ENCODE measurements at regions not wholly inside any gene's neighbourhood (a gene's known extent, or its start where the extent isn't known, plus 50 kb on each side); places are given as distances from the start of the nearest gene placed in this dataset.

DNA sequence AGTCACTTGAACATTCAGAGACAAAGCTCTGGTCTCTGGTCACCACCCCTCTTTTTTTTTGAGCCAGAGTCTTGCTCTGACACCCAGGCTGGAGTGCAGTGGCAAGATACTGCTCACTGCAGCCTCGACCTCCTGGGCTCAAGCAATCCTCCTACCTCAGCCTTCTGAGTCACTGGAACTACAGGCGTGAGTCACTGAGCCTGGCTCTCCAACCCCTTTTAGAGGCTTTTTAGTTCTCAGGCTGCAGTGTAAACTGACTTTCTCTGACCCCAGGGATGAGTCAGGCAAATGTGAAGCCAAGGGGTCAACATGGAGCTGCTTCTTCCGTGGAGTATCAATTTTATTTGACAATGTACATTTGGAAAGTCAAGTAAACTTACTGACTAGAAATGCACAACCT lies 229.2 kb downstream of the PTTG2 start:
- Mint-ChIP-seq H3K27ac (no peak overlapping the region), H3K9me3 (no peaks in the 10 kb centered on the region), H3K4me1 (ENCODE audit: low read depth) (peaks cover 5% of the 10 kb centered on the region), H3K27me3 (ENCODE audit: low read depth) (peaks cover 12% of the 10 kb centered on the region), H3K4me3 (no peak overlapping the region), H3K36me3 (ENCODE audit: insufficient read depth in 2 of 2) (no peaks in the 10 kb centered on the region)
- DNase-seq: peak; percentile 29 to 53
- ATAC-seq (replicated peaks in 1 of 2): peak; percentile 95 to 97

DNA sequence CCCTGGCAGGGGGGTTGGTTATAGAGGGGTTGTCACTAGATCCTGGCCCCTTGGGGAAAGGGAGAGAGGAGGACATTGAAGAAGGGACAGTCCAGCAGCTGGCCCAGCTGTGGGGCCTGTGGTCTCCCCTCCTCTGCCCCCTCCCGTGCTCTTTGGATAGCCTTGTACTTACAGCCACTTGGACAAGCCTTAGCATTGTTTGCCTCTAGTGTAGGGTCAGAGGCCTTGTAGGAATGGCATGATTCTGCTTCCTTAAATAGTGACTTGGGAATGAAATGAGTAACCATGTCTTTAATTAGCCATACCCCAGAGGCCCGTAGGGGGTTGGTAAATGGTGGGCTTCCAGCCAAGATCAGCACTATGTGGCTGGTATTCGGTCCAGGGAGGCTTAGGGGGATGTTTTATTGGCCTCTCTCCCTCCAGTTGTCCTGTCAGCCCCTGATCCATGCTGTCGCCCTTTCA lies 230.6 kb downstream of the PTTG2 start:
- no peak overlapping the region for H3K4me3 Mint-ChIP-seq
- ATAC-seq (replicated peaks in 1 of 2): no peak
- H3K27me3 Mint-ChIP-seq (ENCODE audit: low read depth): peaks cover 12% of the 10 kb centered on the region
- H3K36me3 Mint-ChIP-seq (ENCODE audit: insufficient read depth in 2 of 2): peaks cover 0 to 3% of the 10 kb centered on the region in 2 donors
- no peak overlapping the region for H3K27ac Mint-ChIP-seq
- H3K4me1 Mint-ChIP-seq (ENCODE audit: low read depth): peaks cover 5% of the 10 kb centered on the region
- no peak for DNase-seq
- H3K9me3 Mint-ChIP-seq: no peaks in the 10 kb centered on the region

DNA sequence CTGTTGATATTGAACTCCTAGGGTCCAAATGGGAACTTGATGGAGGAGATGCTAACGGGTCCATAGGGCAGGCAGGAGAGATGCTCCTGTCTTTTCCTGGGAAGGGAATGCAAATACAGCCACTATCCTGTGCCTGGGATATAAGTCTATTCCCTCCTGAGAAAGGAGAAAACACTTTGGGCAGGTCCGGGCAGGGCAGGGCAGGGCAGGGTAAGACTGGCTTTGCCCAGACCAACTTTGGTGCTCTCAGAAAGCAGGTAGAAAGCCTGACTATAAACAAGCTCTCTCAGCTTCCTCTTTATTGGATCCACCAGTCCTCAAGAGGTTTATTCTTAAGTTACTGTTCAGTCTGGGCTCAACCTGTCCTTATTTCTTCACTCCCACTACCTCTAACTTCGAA lies 232.3 kb downstream of the PTTG2 start:
- H3K36me3 Mint-ChIP-seq (ENCODE audit: insufficient read depth in 2 of 2): peaks cover 0 to 7% of the 10 kb centered on the region in 2 donors
- no peak for DNase-seq
- H3K4me3 Mint-ChIP-seq: no peak overlapping the region
- no peak overlapping the region for H3K27ac Mint-ChIP-seq
- H3K27me3 Mint-ChIP-seq (ENCODE audit: low read depth): peaks cover 12% of the 10 kb centered on the region
- H3K4me1 Mint-ChIP-seq (ENCODE audit: low read depth): peaks cover 5% of the 10 kb centered on the region
- no peaks in the 10 kb centered on the region for H3K9me3 Mint-ChIP-seq
- ATAC-seq (replicated peaks in 1 of 2): no peak

DNA sequence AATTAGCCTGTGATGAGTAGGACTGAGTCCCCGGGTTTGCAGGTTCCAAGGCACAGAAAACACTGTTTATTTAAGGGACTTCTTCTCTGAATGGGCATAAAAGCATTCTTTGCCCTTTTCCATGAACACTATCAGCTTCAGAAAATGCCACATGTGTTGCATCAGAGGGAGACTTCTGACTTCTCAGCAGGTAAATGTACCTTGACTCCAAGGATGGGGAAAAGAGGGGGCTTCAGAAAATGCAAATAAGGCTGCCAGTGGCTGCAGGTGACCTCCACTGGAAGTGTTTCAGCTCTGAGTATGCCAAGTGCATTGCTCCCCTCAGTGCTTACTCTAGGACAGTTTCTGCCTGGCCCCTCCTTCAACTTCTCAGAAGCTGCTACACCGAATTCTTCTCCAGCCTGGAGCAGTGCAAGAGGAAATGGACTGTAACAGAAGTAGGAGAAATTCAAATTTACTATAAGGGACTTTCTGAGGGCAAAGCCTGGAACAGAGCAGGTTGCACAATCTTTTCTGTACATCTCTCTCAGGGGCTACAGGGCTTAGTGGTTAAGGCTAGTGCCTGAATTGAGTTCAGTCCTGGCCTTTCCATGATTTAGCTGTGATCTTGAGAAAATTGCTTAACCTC lies 233.2 kb downstream of the PTTG2 start:
- Mint-ChIP-seq H3K9me3 (no peaks in the 10 kb centered on the region), H3K36me3 (ENCODE audit: insufficient read depth in 2 of 2) (peaks cover 0 to 7% of the 10 kb centered on the region in 2 donors), H3K27me3 (ENCODE audit: low read depth) (peaks cover 12% of the 10 kb centered on the region), H3K4me1 (ENCODE audit: low read depth) (peaks cover 5% of the 10 kb centered on the region), H3K27ac (no peak overlapping the region), H3K4me3 (no peak overlapping the region)
- ATAC-seq (replicated peaks in 1 of 2) (no peak), DNase-seq (no peak)

DNA sequence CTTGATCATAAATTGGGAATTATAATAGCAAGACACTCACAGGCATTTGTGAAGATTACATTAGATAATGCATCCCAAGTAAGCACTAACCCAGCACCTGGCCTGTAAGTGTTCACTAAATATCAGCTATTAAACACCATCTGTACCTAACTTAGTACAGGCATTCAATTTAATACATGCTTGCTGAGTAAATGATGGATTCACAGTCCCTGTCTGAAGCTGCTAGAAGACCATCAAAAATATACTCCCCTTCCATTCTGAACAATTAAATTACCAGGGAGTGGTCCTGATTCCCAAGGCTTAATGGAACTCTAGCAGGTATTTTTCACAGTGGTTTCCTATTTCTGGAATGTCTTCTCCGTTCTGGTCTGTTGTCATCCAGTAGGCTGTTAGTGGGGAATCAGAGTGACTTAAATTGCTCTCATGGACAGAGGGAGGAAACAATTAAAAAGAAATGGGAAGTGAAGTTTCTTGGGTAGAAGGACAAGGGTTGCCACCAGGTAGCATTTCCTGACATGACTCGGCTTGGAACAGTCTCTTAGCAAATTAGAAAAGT lies 233.9 kb downstream of the PTTG2 start:
- Mint-ChIP-seq H3K9me3 (no peaks in the 10 kb centered on the region), H3K27me3 (ENCODE audit: low read depth) (peaks cover 12% of the 10 kb centered on the region), H3K4me1 (ENCODE audit: low read depth) (peaks cover 5% of the 10 kb centered on the region), H3K27ac (no peak overlapping the region), H3K36me3 (ENCODE audit: insufficient read depth in 2 of 2) (peaks cover 0 to 7% of the 10 kb centered on the region in 2 donors), H3K4me3 (no peak overlapping the region)
- ATAC-seq (replicated peaks in 1 of 2) (no peak), DNase-seq (no peak)

DNA sequence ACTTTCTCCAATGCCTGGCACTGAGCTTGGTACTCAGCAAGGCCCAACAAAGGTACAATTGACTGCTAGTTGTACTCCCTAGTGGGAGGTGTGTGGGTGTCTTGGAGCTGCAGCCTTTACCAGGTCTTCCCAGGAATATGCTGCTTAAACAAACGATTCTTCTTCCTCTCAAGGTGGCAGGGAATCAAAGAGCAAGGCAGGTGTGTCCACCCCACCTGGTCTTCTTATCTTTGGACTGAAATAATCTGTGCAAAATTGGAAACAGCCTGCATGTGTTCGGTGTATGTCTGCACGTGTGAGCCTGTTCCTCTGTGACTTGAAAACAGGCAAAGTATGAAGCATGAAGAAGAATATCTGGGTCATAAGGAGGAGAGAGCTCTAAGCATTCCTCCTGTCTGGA lies 235.3 kb downstream of the PTTG2 start:
- Mint-ChIP-seq H3K27ac (no peak overlapping the region), H3K36me3 (ENCODE audit: insufficient read depth in 2 of 2) (peaks cover 0 to 7% of the 10 kb centered on the region in 2 donors), H3K27me3 (ENCODE audit: low read depth) (peaks cover 12% of the 10 kb centered on the region), H3K4me3 (no peak overlapping the region), H3K4me1 (ENCODE audit: low read depth) (no peaks in the 10 kb centered on the region), H3K9me3 (no peaks in the 10 kb centered on the region)
- DNase-seq (no peak), ATAC-seq (replicated peaks in 1 of 2) (no peak)

DNA sequence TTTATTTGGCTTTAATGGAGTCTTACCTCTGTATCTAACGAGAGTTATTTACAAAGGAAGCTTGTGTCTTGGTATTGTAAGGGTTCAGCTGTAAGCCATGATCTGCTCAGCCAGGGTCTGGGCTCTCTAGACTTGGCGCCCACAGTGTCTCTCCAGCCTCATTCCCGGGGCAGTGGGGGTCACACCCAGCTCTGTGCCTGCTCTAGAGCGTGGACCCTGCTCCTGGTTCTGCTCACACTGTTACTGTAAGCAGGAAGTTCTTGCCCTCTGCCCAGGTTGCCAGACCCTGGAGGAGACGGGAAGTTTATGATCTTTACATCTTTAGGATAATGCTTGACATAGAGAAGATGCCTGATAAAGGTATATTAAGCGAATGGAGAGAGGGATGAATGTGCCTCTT lies 235.7 kb downstream of the PTTG2 start:
- Mint-ChIP-seq H3K9me3 (no peaks in the 10 kb centered on the region), H3K27ac (no peak overlapping the region), H3K4me3 (no peak overlapping the region), H3K4me1 (ENCODE audit: low read depth) (no peaks in the 10 kb centered on the region), H3K36me3 (ENCODE audit: insufficient read depth in 2 of 2) (peaks cover 0 to 7% of the 10 kb centered on the region in 2 donors), H3K27me3 (ENCODE audit: low read depth) (peaks cover 12% of the 10 kb centered on the region)
- DNase-seq (no peak), ATAC-seq (replicated peaks in 1 of 2) (no peak)

DNA sequence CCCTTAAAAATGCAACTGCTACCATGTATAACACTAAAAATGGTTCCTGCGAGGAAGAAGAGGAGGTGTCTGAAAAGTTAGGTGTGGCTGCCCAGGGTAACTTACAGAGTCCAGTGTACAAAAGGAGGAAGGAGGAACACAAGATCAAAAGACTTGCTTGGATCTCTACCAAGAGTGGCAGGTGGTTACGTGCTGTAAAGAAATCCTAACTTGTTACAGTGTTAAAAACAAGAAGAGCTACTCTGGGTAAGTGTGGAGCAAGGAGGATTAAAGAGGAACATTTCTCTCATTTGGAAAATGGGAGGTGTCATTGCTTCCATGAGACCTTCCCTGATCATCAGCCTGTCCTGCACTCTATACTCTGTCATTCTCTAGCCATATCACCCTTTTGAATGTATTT lies 242.0 kb downstream of the PTTG2 start:
- Mint-ChIP-seq H3K27me3 (ENCODE audit: low read depth) (no peaks in the 10 kb centered on the region), H3K27ac (no peak overlapping the region), H3K4me1 (ENCODE audit: low read depth) (no peaks in the 10 kb centered on the region), H3K36me3 (ENCODE audit: insufficient read depth in 2 of 2) (no peaks in the 10 kb centered on the region), H3K9me3 (peaks cover 0 to 3% of the 10 kb centered on the region in 2 donors), H3K4me3 (no peak overlapping the region)
- ATAC-seq (replicated peaks in 1 of 2) (no peak), DNase-seq (no peak)

DNA sequence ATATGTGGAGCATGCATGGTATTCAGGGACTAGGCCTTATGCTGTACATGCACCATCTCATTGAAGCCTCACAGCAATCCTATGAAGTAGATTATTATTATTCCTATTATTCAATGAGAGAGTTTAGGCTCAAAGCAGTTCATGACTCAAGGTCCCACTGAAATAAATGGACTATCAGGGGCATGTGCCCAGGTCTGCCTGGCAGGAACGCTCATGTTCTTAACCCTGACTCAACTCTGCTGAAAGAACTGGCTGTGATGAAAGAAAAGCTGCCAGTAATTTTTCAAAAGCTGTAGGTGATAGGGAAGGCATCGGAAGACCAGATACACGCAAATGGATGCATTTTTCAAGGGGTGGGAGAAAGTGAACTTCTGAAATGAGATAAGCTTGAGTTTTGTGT lies 243.4 kb downstream of the PTTG2 start:
- H3K4me3 Mint-ChIP-seq: no peak overlapping the region
- ATAC-seq (replicated peaks in 1 of 2): no peak
- no peaks in the 10 kb centered on the region for H3K27me3 Mint-ChIP-seq (ENCODE audit: low read depth)
- H3K27ac Mint-ChIP-seq: no peak overlapping the region
- H3K4me1 Mint-ChIP-seq (ENCODE audit: low read depth): no peaks in the 10 kb centered on the region
- DNase-seq: no peak
- H3K9me3 Mint-ChIP-seq: peaks cover 3 to 4% of the 10 kb centered on the region in 2 donors
- no peaks in the 10 kb centered on the region for H3K36me3 Mint-ChIP-seq (ENCODE audit: insufficient read depth in 2 of 2)

DNA sequence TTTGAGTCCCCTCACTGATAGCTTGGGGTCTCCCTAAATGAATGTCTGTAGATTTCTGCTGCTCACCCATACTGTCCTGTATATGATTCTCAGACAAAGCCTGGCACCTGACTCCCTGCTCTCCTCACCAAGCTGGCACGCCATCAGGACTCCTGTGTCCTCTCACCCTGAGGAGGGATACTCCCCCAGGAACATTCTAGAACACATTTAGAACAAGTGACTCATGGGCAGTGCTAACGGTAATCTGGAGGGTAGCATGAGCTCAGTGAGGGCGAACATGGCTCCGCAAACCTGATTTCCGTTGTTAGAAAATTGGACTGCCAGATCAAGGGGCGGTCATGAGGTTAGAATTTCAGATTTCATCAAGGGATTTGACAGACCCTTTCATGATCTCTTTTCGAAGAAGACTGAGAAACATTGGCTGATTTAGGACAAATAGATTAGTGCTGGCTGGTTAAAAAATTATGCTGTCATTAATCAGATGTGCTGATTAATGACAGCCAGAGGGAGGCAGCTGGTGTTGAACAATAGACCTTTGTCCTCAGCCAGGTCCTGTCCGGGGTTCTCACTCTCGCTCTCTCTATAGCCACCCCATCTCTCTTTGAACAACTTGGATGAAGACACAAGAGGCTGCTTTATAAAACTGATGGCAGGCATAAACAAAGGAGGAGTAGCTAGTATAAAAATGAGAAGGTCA lies 244.3 kb downstream of the PTTG2 start:
- Mint-ChIP-seq H3K27me3 (ENCODE audit: low read depth) (no peaks in the 10 kb centered on the region), H3K27ac (no peak overlapping the region), H3K4me3 (no peak overlapping the region), H3K9me3 (peaks cover 3 to 6% of the 10 kb centered on the region in 2 donors), H3K4me1 (ENCODE audit: low read depth) (no peaks in the 10 kb centered on the region), H3K36me3 (ENCODE audit: insufficient read depth in 2 of 2) (no peaks in the 10 kb centered on the region)
- no peak for DNase-seq
- no peak for ATAC-seq (replicated peaks in 1 of 2)

DNA sequence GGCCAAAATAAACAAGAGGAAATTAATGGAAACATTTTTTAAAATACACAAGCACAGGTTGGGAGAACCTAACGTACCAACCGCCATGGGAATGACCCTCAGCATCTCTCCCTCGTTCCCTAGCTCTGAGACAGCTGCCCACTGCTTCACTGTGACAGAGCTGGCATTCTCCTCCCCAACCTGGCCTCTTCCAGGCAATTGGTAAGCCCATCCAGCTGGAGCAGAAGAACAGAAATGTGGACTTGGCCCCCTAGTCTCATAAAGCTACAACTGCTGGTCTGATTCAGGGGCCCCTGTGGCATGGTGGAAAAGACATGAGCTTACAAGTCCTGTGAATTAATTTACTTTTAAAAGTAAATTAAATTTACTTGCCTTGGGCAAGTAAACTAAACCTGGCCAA lies 245.1 kb downstream of the PTTG2 start:
- Mint-ChIP-seq H3K27me3 (ENCODE audit: low read depth) (no peaks in the 10 kb centered on the region), H3K27ac (no peak overlapping the region)
- DNase-seq: no peak

DNA sequence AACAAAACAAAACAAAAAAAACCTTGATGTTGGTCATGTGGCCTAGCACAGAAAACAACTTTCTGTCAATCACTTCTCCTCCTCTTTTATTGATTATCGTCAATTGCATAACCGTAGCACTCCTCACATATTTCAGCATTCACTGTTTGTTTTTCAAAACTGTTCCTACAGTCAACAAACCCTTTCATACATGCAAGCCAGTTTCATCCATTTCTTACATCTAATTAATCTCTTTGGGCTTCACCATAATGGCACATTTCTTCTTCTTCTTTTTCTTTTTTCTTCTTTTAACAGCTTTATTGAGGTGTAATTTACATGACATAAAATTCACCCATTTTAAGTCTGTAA lies 246.9 kb downstream of the PTTG2 start:
- ATAC-seq (replicated peaks in 1 of 2): no peak
- H3K9me3 Mint-ChIP-seq: peaks cover 3 to 6% of the 10 kb centered on the region in 2 donors
- no peak overlapping the region for H3K27ac Mint-ChIP-seq
- H3K4me3 Mint-ChIP-seq: no peak overlapping the region
- no peaks in the 10 kb centered on the region for H3K4me1 Mint-ChIP-seq (ENCODE audit: low read depth)
- no peak for DNase-seq
- no peaks in the 10 kb centered on the region for H3K27me3 Mint-ChIP-seq (ENCODE audit: low read depth)
- no peaks in the 10 kb centered on the region for H3K36me3 Mint-ChIP-seq (ENCODE audit: insufficient read depth in 2 of 2)

More for the DNA sequence above, 245.1 kb downstream of the PTTG2 start:
- no peak for ATAC-seq (replicated peaks in 1 of 2)
- Mint-ChIP-seq H3K9me3 (peaks cover 3 to 6% of the 10 kb centered on the region in 2 donors), H3K36me3 (ENCODE audit: insufficient read depth in 2 of 2) (no peaks in the 10 kb centered on the region), H3K4me3 (no peak overlapping the region), H3K4me1 (ENCODE audit: low read depth) (no peaks in the 10 kb centered on the region)

DNA sequence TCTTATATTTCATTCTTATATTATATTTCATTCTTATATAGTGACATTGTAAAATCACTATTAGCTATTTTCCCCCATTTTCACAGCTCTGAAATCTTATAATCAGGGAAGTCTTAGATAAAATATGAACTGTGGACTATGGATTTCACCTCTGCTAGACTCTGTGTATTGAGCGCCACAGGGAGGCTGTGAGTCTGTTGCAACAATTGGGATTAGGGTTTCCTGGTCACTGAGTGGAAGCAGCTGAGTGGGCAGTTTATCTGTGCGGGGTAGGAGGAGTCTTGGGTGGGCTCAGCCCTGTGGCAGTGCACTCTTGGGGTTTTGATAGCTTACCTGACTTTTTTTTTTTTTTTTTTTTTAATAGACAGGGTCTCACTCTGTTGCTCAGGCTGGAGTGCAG lies 249.5 kb downstream of the PTTG2 start:
- Mint-ChIP-seq H3K27ac (no peak overlapping the region), H3K4me1 (ENCODE audit: low read depth) (no peaks in the 10 kb centered on the region), H3K9me3 (peaks cover 3 to 5% of the 10 kb centered on the region in 2 donors), H3K27me3 (ENCODE audit: low read depth) (no peaks in the 10 kb centered on the region), H3K36me3 (ENCODE audit: insufficient read depth in 2 of 2) (no peaks in the 10 kb centered on the region), H3K4me3 (no peak overlapping the region)
- DNase-seq: no peak
- ATAC-seq (replicated peaks in 1 of 2): no peak
